ENCODE measurements at regions not wholly inside any gene's neighbourhood (a gene's known extent, or its start where the extent isn't known, plus 50 kb on each side); places are given as distances from the start of the nearest gene placed in this dataset.

- H3K27me3 ChIP-seq (ENCODE audit: insufficient read depth, low read depth) = no peaks in the 10 kb centered on the region
- no peak overlapping the region for H2AFZ ChIP-seq (ENCODE audit: low read depth)
- no peak overlapping the region for H3K4me2 ChIP-seq
- no peaks in the 10 kb centered on the region for H3K79me2 ChIP-seq (ENCODE audit: insufficient read depth, low read depth)
- no peak overlapping the region for H3K4me3 ChIP-seq (IDR thresholded peaks at IDR 0.05; ENCODE audit: insufficient read depth, low read depth, low read length)
- H3K27ac ChIP-seq = no peak overlapping the region
- no peaks in the 10 kb centered on the region for H3K4me1 ChIP-seq (ENCODE audit: low read depth, poor library complexity, severe bottlenecking)
- TF ChIP-seq CTCF (conservative IDR thresholded peaks at IDR 0.05; ENCODE audit: low read depth, low read length) = no peak
- H4K20me1 ChIP-seq (ENCODE audit: insufficient read depth) = no peaks in the 10 kb centered on the region
- H3K9ac ChIP-seq = no peak overlapping the region
- no peaks in the 10 kb centered on the region for H3K36me3 ChIP-seq (ENCODE audit: insufficient read depth)
Observed at GRCh38 chr13:72005455-72005854, 138.5 kb upstream of the DACH1 start.

- no peak overlapping the region for H3K9ac ChIP-seq
- TF ChIP-seq CTCF (conservative IDR thresholded peaks at IDR 0.05; ENCODE audit: low read depth, low read length) = no peak
- no peak overlapping the region for H3K4me2 ChIP-seq
- no peaks in the 10 kb centered on the region for H3K79me2 ChIP-seq (ENCODE audit: insufficient read depth, low read depth)
- H3K27ac ChIP-seq = no peak overlapping the region
- H3K27me3 ChIP-seq (ENCODE audit: insufficient read depth, low read depth) = no peaks in the 10 kb centered on the region
- H3K4me3 ChIP-seq (IDR thresholded peaks at IDR 0.05; ENCODE audit: insufficient read depth, low read depth, low read length) = no peak overlapping the region
- H3K36me3 ChIP-seq (ENCODE audit: insufficient read depth) = no peaks in the 10 kb centered on the region
- H3K4me1 ChIP-seq (ENCODE audit: low read depth, poor library complexity, severe bottlenecking) = no peaks in the 10 kb centered on the region
- no peaks in the 10 kb centered on the region for H4K20me1 ChIP-seq (ENCODE audit: insufficient read depth)
- H2AFZ ChIP-seq (ENCODE audit: low read depth) = no peak overlapping the region
Observed at GRCh38 chr13:72004784-72005374, 137.9 kb upstream of the DACH1 start.

DNA sequence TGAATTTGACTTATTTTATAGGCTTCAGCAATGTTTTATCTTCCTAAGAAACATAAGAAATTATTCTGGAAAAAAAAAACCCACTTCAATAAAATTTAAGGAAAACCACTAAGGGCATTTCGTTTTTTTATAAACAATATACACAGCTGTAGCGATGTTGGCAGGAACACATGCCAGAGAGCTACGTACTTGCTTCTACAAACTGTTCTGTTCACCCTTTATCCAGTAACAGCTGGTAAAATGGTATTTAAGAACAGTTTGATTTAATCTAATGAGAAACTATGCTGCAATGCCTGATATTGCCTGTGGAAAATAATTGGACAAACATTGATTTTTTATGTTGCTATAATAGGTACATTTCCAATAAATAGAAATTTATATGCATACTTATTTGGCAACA is 137.2 kb upstream of the DACH1 start:
- Histone ChIP-seq H2AFZ (ENCODE audit: low read depth) (no peak overlapping the region), H3K79me2 (ENCODE audit: insufficient read depth, low read depth) (no peaks in the 10 kb centered on the region), H3K27me3 (ENCODE audit: insufficient read depth, low read depth) (no peaks in the 10 kb centered on the region), H3K36me3 (ENCODE audit: insufficient read depth) (no peaks in the 10 kb centered on the region), H3K4me3 (IDR thresholded peaks at IDR 0.05; ENCODE audit: insufficient read depth, low read depth, low read length) (no peak overlapping the region), H3K27ac (no peak overlapping the region), H4K20me1 (ENCODE audit: insufficient read depth) (no peaks in the 10 kb centered on the region), H3K4me2 (no peak overlapping the region), H3K4me1 (ENCODE audit: low read depth, poor library complexity, severe bottlenecking) (no peaks in the 10 kb centered on the region), H3K9ac (no peak overlapping the region)
- TF ChIP-seq CTCF (conservative IDR thresholded peaks at IDR 0.05; ENCODE audit: low read depth, low read length) = no peak

GRCh38 chr13:71998223-71998622 is 131.2 kb upstream of the DACH1 start:
- Histone ChIP-seq H3K79me2 (ENCODE audit: insufficient read depth, low read depth) (no peaks in the 10 kb centered on the region), H4K20me1 (ENCODE audit: insufficient read depth) (no peaks in the 10 kb centered on the region), H3K4me2 (no peak overlapping the region), H2AFZ (ENCODE audit: low read depth) (no peak overlapping the region), H3K9ac (no peak overlapping the region), H3K4me3 (IDR thresholded peaks at IDR 0.05; ENCODE audit: insufficient read depth, low read depth, low read length) (no peak overlapping the region), H3K4me1 (ENCODE audit: low read depth, poor library complexity, severe bottlenecking) (no peaks in the 10 kb centered on the region), H3K27ac (no peak overlapping the region), H3K27me3 (ENCODE audit: insufficient read depth, low read depth) (no peaks in the 10 kb centered on the region), H3K36me3 (ENCODE audit: insufficient read depth) (no peaks in the 10 kb centered on the region)
- no peak for TF ChIP-seq CTCF (conservative IDR thresholded peaks at IDR 0.05; ENCODE audit: low read depth, low read length)
